ENCODE measurements at regions not wholly inside any gene's neighbourhood (a gene's known extent, or its start where the extent isn't known, plus 50 kb on each side); places are given as distances from the start of the nearest gene placed in this dataset.
A peak's percentile ranks its signal among the peaks of the same experiment; 100 is the strongest.

DNA sequence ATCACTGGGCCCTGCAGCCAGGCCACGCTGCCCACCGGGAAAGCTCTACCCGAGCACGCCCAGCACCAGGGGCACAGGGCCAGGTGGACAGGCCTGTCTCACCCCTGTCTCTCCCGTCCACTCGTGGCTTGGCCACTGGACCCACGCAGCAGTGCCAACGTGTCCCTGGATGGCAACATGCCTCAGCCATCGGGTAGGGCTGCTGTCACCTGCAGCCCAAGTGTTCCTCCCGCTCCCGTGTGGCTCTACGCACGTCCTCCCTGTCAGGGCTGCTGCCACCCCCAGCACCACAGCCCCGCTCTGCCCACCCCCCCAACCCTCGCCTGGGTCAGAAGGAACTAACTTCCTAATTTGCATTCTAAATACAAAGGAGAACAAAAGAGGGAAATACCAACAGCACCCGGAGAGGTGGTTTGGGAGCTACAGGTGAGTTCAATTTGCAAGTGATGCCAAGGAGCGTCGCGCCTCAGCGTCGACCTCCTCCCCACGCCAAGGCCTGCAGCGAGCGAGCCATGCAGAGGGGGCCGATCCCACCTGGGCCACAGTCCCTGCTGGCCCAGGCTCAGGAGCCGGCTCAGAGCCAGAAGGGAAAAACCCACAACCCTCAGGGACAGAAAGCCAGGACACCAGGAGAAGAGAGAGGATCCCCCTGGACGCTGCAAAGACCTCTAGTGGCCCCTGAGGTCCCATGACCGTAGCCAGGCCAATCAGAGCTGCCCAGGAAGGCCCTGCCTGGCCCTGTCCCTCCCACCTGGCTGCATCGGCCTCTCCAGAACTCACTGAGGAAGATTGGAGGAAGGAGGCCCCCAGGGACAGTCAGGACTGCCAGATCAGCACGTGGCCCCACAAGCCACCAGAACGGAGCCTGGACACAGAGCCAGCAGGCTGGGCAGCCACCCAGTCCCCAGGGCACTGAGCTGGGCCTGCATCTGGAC lies 128.4 kb upstream of the SPACA7 start:
- no peak for DNase-seq

DNA sequence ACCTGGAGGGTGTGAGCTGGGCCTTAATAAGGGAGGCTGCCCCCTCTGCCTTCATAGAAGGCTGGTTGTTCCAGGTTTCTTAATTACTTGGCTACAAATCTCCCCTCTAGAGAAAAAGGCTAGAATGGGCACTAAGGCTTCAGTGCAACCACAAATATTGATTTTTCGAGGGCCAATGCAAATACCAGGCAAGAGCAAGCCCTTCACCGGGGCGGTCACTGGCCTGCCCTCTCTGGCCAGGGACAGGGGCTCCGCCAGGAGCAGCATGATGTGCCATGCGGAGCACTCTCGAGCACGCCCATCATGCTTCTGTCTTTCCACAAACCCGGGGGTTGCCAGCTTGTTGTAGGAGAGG lies 127.8 kb upstream of the SPACA7 start:
- peak; percentile 42 for DNase-seq

DNA sequence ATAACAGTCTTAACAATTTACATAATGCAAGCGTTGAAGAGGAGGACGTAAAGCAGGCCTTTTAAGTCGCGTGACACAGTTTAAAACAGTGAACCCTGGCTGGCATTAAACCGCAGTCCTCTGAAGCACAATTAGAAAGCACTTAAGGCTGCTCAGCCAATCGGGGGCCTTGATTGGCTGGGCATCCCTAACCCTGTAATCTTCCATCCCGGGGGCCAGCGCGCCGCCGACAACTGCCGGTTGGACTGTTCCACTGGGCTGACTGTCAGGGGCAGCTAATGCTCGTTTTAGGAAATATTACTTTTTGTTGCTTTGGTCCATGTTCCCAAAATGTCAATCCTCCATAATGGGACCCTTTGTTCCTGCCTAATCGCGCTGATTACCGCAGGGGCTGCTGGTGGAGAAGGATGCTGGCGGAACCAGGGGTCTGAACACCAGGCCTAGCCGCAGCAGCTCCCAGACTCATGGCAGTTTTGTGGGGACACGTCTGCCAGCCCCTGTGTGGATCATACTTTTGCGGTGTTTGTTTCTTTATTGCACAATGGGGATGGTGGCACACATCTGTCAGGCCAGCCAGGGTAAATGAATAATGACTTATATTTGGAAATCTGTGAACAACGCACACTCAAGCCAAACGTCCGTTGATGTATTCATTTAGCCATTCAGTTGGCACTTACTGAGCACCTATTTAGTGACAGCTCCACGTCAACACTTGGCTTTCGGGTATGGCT lies 127.1 kb upstream of the SPACA7 start:
- DNase-seq = peak; percentile 55

DNA sequence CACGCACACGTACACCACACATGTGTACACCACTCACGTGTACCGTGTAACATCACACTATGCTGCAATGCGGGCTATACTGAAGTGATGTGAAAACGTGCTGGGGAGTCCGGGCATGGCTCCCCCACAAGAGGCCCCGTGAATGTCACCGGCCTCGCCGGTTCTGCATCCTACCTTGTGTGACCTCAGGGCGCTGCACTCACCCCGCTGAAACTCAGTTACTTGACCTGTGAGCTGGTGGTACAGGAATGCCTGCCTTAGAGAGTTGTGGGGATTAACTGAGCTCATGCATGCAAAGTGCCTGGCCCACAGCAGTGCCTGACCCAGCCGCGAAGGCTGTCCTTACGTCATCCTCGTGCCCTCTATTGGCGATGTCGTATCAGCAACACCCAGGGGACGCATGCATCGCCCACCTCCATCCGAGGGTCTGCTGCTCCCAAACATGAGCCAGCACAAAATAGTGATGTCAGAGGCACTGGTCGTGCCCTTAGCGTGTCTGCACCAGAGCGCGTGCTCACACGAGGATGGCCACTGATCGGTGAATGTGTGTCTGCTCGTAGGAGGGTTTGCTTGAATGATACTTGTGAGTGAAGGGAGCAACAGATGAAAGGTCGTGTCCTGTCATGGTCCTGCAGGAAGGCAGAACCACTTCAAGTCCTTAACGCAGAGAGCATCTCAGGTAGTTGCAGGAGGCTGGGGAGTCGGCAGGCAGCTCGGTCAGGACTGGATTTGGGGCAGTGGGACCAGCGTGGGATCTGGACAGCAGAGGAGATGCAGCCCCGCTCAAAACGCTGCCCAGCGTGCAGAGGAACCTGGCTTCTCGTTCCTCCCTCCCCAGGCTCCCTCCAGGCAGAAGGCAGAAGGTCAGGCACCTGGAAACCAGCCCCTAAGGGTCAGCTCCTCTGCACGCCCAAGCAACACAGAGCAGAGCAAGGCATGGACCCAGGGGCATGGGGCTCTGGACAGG lies 126.2 kb upstream of the SPACA7 start:
- DNase-seq = no peak

DNA sequence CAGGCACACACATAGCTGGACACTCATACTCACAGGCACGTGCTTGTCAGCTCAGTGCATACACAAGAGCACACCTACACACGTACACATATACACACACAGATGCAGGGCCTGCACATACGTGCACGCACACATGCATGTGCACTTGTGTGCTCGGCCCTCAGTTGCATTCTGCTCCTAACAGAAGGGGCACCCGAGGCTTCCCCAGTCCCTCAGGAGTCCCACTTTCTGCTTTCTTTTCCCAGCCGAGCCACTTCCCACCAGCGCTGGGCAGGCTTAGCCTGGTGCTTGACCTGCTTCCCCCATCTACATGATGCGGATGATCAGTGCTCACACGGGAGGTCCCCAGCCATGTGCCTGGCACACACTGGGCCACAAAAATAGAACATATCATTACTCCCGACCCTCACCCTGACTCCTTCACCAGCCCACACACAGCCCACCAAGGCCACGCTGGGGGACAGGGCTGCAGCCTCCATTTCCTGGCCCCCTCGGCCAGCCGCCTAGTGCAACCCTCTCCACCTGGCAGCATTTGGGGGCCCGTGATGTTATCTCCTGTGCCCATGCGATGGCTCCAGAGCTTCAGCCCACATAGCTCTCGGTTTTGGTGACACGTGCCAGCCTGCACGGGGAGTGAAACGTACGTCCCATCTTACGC lies 125.2 kb upstream of the SPACA7 start:
- no peak for DNase-seq

DNA sequence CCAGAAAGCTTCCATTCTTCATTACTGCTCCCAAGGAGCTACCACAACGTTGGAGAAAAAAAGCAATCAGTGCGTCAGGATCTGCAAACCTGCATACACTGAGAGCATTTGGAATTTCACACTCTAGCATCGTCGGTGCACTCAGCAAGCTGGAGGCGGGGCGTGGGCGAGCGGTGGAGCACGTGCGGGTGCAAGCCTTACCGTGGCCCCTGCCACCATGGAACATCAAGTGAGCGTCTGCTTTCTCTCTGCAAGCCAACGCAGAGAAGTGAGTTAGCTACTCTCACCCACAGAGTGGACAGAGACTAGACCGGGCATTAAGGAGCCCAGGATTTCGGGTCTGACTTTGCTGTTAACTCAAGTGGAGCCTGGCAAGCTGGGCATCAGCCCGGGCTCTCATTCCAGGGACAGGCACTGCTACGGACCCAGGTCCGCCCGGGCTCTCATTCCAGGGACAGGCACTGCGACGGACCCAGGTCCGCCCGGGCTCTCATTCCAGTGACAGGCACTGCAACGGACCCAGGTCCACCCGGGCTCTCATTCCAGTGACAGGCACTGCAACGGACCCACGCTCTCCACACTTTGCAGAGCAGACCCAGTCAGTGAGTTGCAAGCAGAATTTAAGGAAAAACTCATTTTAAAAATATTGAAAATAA lies 124.1 kb upstream of the SPACA7 start:
- DNase-seq = no peak

DNA sequence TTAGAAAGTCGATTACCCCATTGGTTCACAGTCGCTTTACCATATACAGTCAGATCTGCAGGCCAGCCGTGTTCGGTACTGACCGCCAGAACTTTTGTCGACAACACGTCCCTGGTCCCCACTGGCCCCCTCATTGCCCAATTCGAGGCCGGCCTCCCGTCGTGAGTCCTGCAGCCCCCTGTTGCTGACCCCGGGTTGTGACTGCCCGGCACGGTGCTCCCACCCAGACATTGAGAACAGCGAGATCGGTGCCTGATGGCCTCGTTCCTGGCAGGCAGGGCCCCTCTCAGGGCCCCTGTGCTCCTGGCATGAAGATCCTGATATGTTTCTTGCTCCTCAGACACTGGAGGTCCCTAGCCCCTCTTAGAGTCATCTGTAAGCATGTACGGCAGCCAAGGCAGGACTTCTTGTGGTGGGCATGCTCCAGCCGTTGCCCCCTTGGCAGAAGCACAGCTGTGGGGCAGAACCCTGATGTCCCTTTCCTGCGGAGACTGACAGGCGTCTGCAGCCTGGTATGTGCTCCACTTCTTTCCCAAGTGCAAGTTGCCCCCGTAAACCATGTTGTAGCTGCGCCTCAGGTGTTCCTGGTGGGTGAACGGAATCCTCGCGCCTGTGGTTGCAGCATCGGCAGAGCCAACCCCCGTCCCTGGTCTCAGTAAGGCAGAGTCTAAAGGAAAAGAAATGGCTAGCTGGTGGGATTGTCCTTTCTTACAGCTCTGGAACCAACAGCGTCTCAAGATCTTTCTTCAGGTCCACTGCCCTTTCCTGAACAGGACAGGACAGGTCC lies 123.2 kb upstream of the SPACA7 start:
- DNase-seq = no peak

DNA sequence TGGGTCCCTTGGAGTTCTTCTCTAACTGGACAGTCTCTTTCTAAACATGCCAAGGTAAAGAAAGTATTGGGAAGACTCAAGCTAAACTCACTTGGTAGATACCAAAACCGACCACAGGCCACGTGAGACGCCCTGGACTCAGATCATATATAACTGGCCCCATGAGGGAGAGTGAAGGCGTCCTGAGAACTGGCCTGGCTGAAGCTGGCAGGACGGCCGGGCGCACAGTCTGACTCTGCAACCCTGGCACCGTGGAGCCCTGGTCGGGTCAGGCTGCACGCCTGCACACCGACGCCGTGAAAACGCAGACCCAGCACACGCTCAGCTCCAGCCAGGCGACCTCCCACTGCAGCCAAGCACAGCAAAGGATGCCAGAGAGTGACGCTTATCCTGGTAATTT lies 122.5 kb upstream of the SPACA7 start:
- DNase-seq = no peak

DNA sequence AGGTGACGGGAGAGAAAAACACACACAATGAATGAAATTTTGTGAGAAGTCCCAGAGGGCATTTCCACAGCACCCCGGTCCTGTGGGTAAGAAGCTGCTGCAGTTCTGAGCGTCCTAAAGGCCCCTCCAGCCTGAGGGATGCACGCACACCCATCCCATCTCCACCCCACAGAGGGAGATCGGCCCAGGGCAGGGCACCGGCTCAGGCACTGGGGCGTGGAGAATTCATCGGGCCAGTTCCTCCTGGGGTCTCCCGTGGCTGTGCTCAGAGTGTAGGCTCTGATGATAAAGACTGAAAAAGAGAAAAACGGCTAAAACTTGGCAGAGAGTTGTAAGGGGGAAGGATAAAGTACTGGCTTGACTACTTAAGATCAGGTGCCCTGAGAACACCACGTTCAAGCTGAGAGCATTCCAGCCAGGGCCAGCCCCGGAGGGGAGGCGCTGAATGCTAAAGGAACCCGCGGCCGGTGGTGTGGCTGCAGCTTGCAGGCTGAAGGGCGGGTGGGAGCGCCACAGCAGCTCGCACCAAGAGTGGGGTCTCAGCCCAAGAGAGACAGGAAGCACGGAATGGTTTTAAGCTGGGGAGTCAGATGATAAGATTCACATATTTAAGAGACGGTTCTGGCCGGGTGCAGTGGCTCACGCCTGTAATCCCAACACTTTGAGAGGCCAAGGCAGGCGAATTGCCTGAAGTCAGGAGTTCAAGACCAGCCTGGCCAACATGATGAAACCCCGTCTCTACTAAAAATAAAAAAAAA lies 121.9 kb upstream of the SPACA7 start:
- no peak for DNase-seq

DNA sequence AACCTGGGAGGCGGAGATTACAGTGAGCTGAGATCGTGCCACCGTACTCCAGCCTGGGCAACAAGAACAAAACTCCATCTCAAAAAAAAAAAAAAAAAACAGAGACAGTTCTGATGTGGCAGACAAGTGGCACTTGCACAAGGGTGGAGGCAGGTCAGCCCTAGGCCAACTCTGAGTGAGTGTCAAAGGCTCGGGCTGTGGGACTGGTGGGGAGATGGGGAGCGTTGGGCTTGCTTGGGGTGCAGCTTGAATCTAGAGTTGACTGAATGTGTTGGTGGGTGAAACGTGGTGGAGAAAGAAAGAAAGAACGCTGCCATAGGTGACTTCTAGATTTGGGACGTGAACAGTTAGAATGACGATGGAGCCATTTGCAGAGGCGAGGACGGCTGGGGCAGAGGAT lies 121.3 kb upstream of the SPACA7 start:
- no peak for DNase-seq

DNA sequence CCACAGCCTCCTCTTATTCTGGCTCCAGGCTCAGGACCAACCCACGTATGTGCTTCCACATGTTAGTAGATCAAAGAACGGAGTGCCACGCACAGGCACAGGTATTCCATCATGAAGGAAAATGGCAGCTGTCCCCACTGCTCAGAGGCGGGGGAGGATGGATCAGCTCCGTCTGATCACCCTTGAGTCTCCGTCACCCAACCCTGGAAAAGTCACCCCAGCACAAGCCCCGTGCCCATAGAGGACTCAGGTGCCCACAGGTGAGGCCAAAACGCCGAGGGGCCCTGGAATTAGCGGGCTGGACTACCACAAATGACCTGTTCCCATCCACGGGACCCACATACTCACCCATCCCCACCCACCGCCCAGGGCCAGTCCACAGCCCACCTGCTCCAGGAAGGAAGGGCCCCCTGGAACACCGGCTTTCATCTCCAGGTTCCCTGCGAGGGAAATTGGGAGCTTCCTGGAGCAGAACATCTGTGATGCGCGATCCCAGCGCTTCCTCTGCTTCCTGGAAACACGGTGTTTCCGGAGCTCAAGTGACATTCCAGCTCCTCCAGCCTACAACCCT lies 120.5 kb upstream of the SPACA7 start:
- no peak for DNase-seq

DNA sequence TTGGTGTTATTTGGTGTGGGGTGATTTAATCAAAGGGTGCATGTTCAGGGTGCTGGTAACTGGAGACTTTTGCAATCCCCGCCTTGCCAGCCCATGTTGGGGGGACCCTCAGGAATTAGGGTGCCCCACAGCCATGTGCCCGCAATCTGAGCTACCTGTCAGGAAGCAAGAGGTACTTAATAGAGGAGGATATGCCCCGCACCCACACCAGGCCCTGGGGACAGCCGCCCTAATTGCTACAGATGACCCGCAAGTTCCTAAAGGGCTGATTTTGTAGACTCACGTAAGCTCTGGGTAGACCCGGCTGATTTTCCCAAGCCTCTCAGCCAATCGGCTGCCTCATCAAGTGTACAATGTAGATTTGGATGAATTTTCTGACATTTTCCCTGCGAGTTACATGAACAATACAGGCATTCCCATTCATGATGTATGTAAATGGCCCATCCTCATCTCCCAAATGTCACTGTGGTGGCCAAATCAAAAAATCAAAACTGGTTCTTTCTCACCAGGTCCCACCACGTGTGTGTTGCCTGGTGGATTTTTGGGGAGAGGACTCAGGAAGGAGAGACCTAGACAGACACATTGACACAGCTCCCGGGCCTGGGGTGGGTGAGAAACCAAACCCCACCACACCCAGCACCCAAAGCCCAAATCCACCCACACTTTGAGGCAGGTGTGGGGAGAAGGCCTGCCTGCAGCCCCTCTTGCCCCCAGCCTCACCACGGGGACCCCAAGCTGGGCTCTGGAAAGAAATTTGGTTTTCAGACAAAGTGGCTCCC lies 119.2 kb upstream of the SPACA7 start:
- DNase-seq = no peak

DNA sequence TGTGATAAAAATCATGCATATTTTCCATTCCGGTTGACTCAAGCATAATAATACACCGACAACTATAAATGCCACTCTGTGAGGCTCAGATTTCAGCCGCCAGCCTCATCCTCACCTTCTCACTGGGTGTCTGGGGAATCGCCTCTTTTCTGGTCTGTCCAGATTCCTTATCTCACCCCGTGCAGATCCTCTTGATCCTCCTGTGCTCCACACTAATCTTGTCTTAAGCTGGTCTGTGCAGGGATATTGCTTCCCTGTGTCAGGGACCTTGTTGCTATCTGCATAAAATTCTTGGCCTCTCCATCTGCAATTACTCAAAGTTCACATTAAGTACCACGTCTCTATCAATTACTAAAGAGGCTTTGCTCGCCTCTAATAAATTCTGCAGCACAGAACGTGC lies 116.6 kb upstream of the SPACA7 start:
- DNase-seq = no peak

DNA sequence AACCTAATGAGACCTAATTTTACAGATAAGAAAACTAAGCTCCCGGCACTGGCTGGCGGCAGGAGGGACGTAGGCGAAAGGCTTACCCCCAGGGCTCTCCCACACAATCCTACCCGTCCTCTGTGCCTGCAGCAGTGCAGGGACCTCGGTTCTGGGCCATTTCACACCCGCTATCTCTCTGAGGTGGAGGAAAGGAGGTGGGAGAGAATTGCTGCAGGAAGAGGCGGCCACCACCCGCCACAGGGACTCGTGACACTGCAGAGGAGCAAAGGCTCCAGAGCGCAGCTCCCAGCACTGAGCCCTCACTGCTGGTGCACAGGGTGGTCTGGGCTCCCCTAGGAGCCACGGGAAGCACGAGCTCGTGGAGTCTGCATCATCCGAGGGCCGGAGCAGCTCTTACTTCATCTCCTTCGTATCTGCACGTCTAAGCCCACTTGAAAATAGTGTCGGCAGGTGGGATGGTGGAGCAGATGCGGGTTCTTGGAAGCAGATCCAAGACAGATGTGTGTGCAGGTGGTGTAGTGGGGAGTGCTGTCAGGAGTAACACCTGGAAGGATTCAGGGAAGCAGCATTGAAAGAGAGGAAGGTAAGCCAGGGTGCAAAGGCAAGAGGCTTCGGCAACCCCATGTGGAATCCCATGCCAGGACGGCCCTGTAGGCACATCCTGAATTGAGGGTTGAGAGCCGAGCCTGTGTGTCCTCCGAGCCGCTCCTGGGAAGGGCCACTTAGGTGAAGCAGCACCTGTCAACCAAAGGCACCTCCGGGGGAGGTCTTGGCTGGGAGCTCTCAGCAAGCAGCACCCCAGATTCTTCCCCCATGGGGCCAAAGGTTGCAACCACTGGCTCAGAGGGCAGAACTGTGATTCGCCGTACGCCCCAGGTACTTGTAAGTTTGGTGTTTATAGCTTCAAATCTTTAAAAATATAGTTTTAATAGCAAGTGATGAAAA lies 115.8 kb upstream of the SPACA7 start:
- DNase-seq = no peak

DNA sequence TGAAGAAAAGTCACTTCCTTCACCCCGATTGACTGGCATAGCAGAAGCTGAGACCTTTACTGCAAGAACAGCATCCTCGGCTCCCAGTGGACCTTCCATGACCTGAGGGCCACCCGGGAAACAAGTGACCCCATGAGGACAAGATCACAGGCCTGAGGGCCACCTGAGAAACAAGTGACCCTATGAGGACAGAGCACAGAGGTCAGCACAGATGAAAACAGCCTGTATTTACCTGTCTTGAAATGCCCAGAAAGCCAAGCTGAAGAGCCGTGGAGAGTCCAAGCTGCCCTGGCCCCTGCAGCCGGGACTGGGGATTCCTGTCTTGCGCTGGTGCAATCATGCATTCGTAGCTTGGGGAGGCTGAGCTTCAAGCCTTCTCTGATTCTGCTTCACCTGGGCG lies 114.2 kb upstream of the SPACA7 start:
- no peak for DNase-seq

DNA sequence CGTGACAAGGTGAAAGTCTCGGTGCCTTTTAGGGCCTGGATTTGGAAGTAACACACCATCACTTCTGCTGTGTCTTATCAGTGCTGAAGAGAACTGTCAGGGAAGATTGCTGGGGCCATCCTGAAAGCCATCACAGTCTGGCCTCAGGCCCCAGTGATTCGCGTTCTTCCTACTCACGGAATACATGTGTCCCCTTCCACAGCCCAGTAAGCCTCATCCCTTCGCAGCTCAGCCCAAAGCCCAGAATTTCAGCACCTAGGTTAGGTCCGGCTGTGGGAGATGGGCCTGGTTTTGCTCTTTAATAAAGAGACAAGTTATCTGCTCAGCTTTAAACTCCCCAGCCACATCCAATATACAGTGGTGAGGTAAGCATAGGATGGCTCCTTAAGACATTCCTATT lies 113.0 kb upstream of the SPACA7 start:
- DNase-seq = no peak

DNA sequence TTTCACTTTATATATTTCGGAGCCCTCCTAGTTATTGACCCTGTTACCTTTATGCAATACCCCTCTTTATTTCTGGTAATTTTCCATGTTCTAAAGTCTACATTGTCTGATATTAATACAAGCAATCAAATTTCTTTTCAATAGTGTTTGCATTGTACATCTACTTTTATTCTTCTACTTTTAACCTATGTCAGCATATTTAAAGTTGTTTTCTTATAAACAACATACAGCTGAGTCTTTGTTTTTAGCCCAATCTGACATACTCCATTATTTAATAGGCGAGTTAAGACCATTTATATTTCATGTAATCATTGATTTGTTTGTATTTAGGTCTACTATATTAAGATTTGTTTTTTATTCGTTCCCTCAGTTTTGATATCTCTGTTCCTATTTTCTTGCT lies 108.5 kb upstream of the SPACA7 start:
- DNase-seq = no peak

DNA sequence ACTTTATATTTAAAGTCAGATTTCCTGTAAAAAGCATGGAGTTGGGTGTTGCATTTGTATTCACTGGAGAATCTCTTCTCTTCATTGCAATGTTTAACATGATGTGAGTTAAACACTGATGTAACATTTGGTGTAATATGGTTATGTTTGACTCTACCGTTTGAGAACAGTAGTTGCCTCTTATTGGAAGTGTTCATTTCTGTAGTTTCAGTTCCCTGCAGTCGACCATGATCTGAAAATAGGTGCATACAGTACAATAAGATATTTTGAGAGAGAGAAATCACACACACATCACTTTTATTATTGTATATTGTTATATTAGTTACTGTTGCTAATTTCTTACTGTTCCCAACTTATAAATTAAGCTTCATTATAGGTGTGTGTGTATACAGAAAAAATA lies 105.2 kb upstream of the SPACA7 start:
- DNase-seq = no peak

Measured in NCI-H2227 treated with DMSO at 0.1 percent for 48 hours (cell line).